ENCODE measurements at regions not wholly inside any gene's neighbourhood (a gene's known extent, or its start where the extent isn't known, plus 50 kb on each side); places are given as distances from the start of the nearest gene placed in this dataset.

GRCh38 chr1:189921613-189922012, 556.1 kb downstream of the BRINP3 start:
- TF ChIP-seq POLR2A (IDR thresholded peaks at IDR 0.05) (no peak), EP300 (IDR thresholded peaks at IDR 0.05) (no peak)

Data from sigmoid colon (tissue), 4 donors.